DOHH2 (cell line): ENCODE measurements at regions not wholly inside any gene's neighbourhood (a gene's known extent, or its start where the extent isn't known, plus 50 kb on each side); places are given as distances from the start of the nearest gene placed in this dataset.

Source experiments
- H3F3A ChIP-seq: fragments of 200-600 bp; sonication (generic), shearing (Covaris generic); 2 replicates; pipeline ENCODE4 v1.6.0; 2016; ENCODE audit warnings: antibody characterized with exemption, mild to moderate bottlenecking; ENCODE audit not compliant: control insufficient read depth, insufficient read depth
- H3K27ac ChIP-seq: fragments of 200-600 bp; sonication (generic); 2 replicates; pipeline ENCODE4 v1.5.1; 2014; ENCODE audit warnings: low read depth, mild to moderate bottlenecking, low read length, moderate library complexity
- H3K27me3 ChIP-seq: fragments of 200-600 bp; sonication (generic); 2 replicates; pipeline ENCODE4 v1.6.1; 2014; ENCODE audit warnings: mild to moderate bottlenecking, low read length, mixed read lengths; ENCODE audit not compliant: control insufficient read depth
- H3K36me3 ChIP-seq: fragments of 200-600 bp; sonication (generic); 2 replicates; pipeline ENCODE4 v1.6.1; 2014; ENCODE audit warnings: mild to moderate bottlenecking, low read length, moderate library complexity, mixed read lengths; ENCODE audit not compliant: control insufficient read depth
- H3K4me1 ChIP-seq: fragments of 200-600 bp; sonication (generic); 2 replicates; pipeline ENCODE4 v1.6.1; 2014; ENCODE audit warnings: mild to moderate bottlenecking, low read length, mixed read lengths; ENCODE audit not compliant: control insufficient read depth
- H3K4me2 ChIP-seq: fragments of 200-600 bp; sonication (generic); 2 replicates; pipeline ENCODE4 v1.6.0; 2014; ENCODE audit warnings: mild to moderate bottlenecking, low read length, moderate library complexity
- H3K4me3 ChIP-seq: fragments of 200-600 bp; sonication (generic); 2 replicates; pipeline ENCODE4 v1.5.1; 2014; ENCODE audit warnings: mild to moderate bottlenecking, low read length, mixed read lengths
- H3K79me2 ChIP-seq: fragments of 200-600 bp; sonication (generic); 2 replicates; pipeline ENCODE4 v1.6.1; 2014; ENCODE audit warnings: mild to moderate bottlenecking, low read length, mixed read lengths; ENCODE audit not compliant: control insufficient read depth
- H3K9me2 ChIP-seq: fragments of 200-600 bp; sonication (generic); replicated peaks from 2 replicates; pipeline ENCODE4 v1.6.1; 2014; ENCODE audit warnings: mild to moderate bottlenecking, low read length, mixed read lengths; ENCODE audit not compliant: control insufficient read depth
- H3K9me3 ChIP-seq: fragments of 200-600 bp; sonication (generic); 2 replicates; pipeline ENCODE4 v1.6.1; 2014; ENCODE audit warnings: antibody characterized with exemption, low read length, mixed read lengths; ENCODE audit not compliant: control insufficient read depth, insufficient read depth
- H4K20me1 ChIP-seq: fragments of 200-600 bp; sonication (generic); 2 replicates; pipeline ENCODE4 v1.6.0; 2014; ENCODE audit warnings: low read depth, mild to moderate bottlenecking, antibody characterized with exemption, low read length, moderate library complexity; ENCODE audit not compliant: control insufficient read depth, insufficient read depth
- CTCF ChIP-seq: fragments of 200-600 bp; sonication (generic); IDR thresholded peaks from one replicate; pipeline ENCODE4 v1.5.1; 2014; ENCODE audit warnings: antibody characterized with exemption, mild to moderate bottlenecking, low read depth, low read length; ENCODE audit not compliant: poor library complexity, severe bottlenecking
- EZH2phosphoT487 ChIP-seq: fragments of 200-600 bp; sonication (generic); IDR thresholded peaks from 2 replicates; pipeline ENCODE4 v1.6.1; 2017; ENCODE audit warnings: borderline replicate concordance, mild to moderate bottlenecking, antibody characterized with exemption, low read length, moderate library complexity, mixed read lengths

GRCh38 chr1:187517546-187517945 is 688.8 kb downstream of the PLA2G4A start:
- no peak overlapping the region for H3K27ac ChIP-seq
- no peak overlapping the region for H3K4me3 ChIP-seq
- H3K4me2 ChIP-seq, result no peak overlapping the region

GRCh38 chr1:187527346-187527745 is 698.6 kb downstream of the PLA2G4A start:
- no peak for TF ChIP-seq EZH2phosphoT487
- no peak for TF ChIP-seq CTCF
- H3K9me3 ChIP-seq, result no peaks in the 10 kb centered on the region
- H3K4me3 ChIP-seq, result no peak overlapping the region
- H3K4me2 ChIP-seq, result no peak overlapping the region
- no peaks in the 10 kb centered on the region for H4K20me1 ChIP-seq
- H3K27me3 ChIP-seq, result no peaks in the 10 kb centered on the region
- H3K4me1 ChIP-seq, result no peaks in the 10 kb centered on the region
- no peaks in the 10 kb centered on the region for H3K36me3 ChIP-seq
- no peaks in the 10 kb centered on the region for H3F3A ChIP-seq
- no peaks in the 10 kb centered on the region for H3K9me2 ChIP-seq
- no peaks in the 10 kb centered on the region for H3K79me2 ChIP-seq
- H3K27ac ChIP-seq, result no peak overlapping the region

More at GRCh38 chr1:187517546-187517945, 688.8 kb downstream of the PLA2G4A start:
- no peak for TF ChIP-seq EZH2phosphoT487
- no peak for TF ChIP-seq CTCF
- Histone ChIP-seq H3F3A (no peaks in the 10 kb centered on the region), H3K27me3 (no peaks in the 10 kb centered on the region), H4K20me1 (no peaks in the 10 kb centered on the region), H3K9me3 (no peaks in the 10 kb centered on the region), H3K79me2 (no peaks in the 10 kb centered on the region), H3K9me2 (no peaks in the 10 kb centered on the region; the same call in 1 of the 2 replicates), H3K4me1 (no peaks in the 10 kb centered on the region), H3K36me3 (no peaks in the 10 kb centered on the region)

GRCh38 chr1:187537936-187538335 is 709.2 kb downstream of the PLA2G4A start:
- Histone ChIP-seq H3K9me3 (no peaks in the 10 kb centered on the region), H3F3A (no peaks in the 10 kb centered on the region), H3K36me3 (no peaks in the 10 kb centered on the region), H3K4me3 (no peak overlapping the region), H3K4me2 (no peak overlapping the region), H3K79me2 (no peaks in the 10 kb centered on the region), H3K27me3 (no peaks in the 10 kb centered on the region), H3K4me1 (no peaks in the 10 kb centered on the region), H4K20me1 (no peaks in the 10 kb centered on the region), H3K27ac (no peak overlapping the region), H3K9me2 (no peaks in the 10 kb centered on the region)
- no peak for TF ChIP-seq CTCF
- no peak for TF ChIP-seq EZH2phosphoT487

- Histone ChIP-seq H3K27me3 (no peaks in the 10 kb centered on the region), H3K36me3 (no peaks in the 10 kb centered on the region), H3K4me3 (no peak overlapping the region), H3K4me2 (no peak overlapping the region), H3K9me3 (no peaks in the 10 kb centered on the region), H3K27ac (no peak overlapping the region), H4K20me1 (no peaks in the 10 kb centered on the region), H3K79me2 (no peaks in the 10 kb centered on the region), H3K9me2 (no peaks in the 10 kb centered on the region), H3F3A (no peaks in the 10 kb centered on the region), H3K4me1 (no peaks in the 10 kb centered on the region)
- TF ChIP-seq CTCF (no peak), EZH2phosphoT487 (no peak)
Observed at GRCh38 chr1:187549540-187549939, 720.8 kb downstream of the PLA2G4A start.
